PC-3 (cell line): ENCODE measurements at regions not wholly inside any gene's neighbourhood (a gene's known extent, or its start where the extent isn't known, plus 50 kb on each side); places are given as distances from the start of the nearest gene placed in this dataset.

ENCODE experiments used
- CTCF ChIP-seq: fragments of 300-600 bp; sonication (generic); conservative IDR thresholded peaks from 2 replicates; pipeline ENCODE4 v1.5.1; 2017; ENCODE audit warnings: antibody characterized with exemption, low read depth, mild to moderate bottlenecking, low read length
- EZH2 ChIP-seq: fragments of 300-600 bp; sonication (generic); IDR thresholded peaks from one replicate; pipeline ENCODE4 v1.6.1; 2017; ENCODE audit warnings: antibody characterized with exemption, mild to moderate bottlenecking, low read length; ENCODE audit not compliant: unreplicated experiment
- EZH2phosphoT487 ChIP-seq: fragments of 300-600 bp; sonication (generic); IDR thresholded peaks from 2 replicates; pipeline ENCODE4 v1.6.1; 2018; ENCODE audit warnings: mild to moderate bottlenecking, antibody characterized with exemption, low read length, borderline replicate concordance

GRCh38 chr20:17868700-17869231 is 99.8 kb downstream of the SNX5 start:
- no peak for TF ChIP-seq CTCF
- TF ChIP-seq EZH2, result no peak
- no peak for TF ChIP-seq EZH2phosphoT487
